Testis (tissue), 2 donors: ENCODE measurements at regions not wholly inside any gene's neighbourhood (a gene's known extent, or its start where the extent isn't known, plus 50 kb on each side); places are given as distances from the start of the nearest gene placed in this dataset.

ENCODE experiments used
- POLR2A ChIP-seq: fragments of 450-650 bp; IDR thresholded peaks from one replicate; pipeline ENCODE4 v1.6.1; 2017; ENCODE audit warnings: antibody characterized with exemption, mild to moderate bottlenecking, moderate library complexity
- TF ChIP-seq, protein P1 (sequence below), 3 experiments: fragments of 450-650 bp in 2 of 3; fragments of 200-600 bp in 1 of 3; sonication (generic) in 1 of 3; IDR thresholded peaks; one replicate each; pipeline ENCODE4 v1.5.1; 2016 to 2019; ENCODE audit warnings: antibody characterized with exemption in 3 of 3, mild to moderate bottlenecking in 2 of 3, moderate library complexity in 1 of 3

DNA sequence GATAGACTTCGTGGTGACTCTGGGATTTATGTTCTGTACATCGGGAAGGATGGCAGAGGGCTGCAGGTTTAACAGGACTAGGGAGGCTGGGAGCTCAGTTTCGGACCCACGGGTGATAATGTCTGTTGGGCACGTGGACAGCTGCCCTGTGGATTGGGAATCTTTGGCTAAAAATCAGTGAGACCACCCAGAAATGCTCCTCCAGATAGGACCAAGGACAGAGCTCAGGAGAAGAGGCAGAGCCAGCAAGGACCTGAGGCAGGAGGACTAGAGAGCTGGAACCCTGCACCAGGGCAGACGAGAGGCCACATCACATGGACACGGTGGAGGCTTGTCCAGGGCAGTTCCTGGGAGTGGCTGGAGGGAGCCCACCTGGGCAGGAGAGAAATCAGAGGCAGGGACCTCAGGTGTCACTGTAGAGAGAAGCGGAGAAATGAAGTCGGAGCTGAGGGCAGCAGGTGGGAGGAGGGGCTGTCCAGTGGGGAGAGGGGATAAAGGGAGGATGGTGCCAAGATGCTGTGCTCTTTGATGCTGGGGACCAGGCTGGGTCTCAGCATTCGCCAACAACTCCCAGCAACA, 79.2 kb downstream of the CPZ start:
- TF ChIP-seq, protein P1, sequence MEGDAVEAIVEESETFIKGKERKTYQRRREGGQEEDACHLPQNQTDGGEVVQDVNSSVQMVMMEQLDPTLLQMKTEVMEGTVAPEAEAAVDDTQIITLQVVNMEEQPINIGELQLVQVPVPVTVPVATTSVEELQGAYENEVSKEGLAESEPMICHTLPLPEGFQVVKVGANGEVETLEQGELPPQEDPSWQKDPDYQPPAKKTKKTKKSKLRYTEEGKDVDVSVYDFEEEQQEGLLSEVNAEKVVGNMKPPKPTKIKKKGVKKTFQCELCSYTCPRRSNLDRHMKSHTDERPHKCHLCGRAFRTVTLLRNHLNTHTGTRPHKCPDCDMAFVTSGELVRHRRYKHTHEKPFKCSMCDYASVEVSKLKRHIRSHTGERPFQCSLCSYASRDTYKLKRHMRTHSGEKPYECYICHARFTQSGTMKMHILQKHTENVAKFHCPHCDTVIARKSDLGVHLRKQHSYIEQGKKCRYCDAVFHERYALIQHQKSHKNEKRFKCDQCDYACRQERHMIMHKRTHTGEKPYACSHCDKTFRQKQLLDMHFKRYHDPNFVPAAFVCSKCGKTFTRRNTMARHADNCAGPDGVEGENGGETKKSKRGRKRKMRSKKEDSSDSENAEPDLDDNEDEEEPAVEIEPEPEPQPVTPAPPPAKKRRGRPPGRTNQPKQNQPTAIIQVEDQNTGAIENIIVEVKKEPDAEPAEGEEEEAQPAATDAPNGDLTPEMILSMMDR (IDR thresholded peaks at IDR 0.05): no peak
- no peak for TF ChIP-seq POLR2A
